HPDE6-E6E7 (cell line): ENCODE measurements at regions not wholly inside any gene's neighbourhood (a gene's known extent, or its start where the extent isn't known, plus 50 kb on each side); places are given as distances from the start of the nearest gene placed in this dataset.
A peak's percentile ranks its signal among the peaks of the same experiment; 100 is the strongest.
"Not testable (repeated sequence)": the region's sequence is repeated elsewhere in the genome, so short reads cannot be mapped to it uniquely, and the experiment has no call there.

Experiments
- DNase-seq: peaks from one replicate; pipeline ENCODE4 v3.0.0; 2011; ENCODE audit warnings: missing footprints; ENCODE audit errors: extremely low spot score

- DNase-seq: not testable (repeated sequence)
Measured at GRCh38 chr17:20903549-20903948, 139.3 kb downstream of the USP22 start.

- DNase-seq: peak; percentile 90
Measured at GRCh38 chr17:20908313-20909267, 134.2 kb downstream of the USP22 start.

DNA sequence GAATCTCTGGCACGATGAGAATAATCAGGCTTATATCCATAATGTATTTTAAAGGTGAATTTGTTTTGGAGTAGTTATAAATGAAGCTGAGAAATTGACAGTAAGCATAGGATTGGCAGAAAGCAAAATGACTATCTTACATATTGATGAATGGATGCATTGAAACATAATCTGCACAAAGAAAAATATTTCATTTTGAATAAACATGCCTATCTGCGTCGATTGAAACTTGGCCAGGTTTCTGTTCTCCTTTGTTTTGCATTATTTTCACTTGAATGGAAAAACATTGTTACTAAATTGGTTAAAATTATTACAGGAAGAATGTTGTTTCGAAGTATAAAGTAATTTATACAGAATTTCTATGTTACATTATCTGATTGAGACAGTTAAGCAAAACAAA, 128.2 kb downstream of the USP22 start:
- DNase-seq: no peak

DNA sequence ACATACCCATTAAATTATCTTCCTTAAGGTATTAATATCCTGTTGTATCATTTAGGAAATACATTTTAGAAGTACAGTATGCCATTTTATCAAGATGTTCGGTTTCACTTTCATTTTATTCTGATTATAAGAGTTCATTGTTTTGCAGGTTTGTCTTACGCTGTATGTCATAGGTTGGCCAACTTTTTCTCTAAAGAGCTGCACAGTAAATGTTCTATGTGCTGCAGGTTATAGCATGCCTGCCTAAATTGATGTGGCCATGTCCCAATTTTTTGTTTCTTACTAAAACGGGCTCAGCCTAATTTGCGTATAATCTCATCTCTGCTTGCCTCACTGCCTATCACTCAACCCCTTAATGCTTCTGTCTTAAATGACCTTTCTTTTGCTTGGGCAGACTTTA, 126.4 kb downstream of the USP22 start:
- DNase-seq: no peak

DNA sequence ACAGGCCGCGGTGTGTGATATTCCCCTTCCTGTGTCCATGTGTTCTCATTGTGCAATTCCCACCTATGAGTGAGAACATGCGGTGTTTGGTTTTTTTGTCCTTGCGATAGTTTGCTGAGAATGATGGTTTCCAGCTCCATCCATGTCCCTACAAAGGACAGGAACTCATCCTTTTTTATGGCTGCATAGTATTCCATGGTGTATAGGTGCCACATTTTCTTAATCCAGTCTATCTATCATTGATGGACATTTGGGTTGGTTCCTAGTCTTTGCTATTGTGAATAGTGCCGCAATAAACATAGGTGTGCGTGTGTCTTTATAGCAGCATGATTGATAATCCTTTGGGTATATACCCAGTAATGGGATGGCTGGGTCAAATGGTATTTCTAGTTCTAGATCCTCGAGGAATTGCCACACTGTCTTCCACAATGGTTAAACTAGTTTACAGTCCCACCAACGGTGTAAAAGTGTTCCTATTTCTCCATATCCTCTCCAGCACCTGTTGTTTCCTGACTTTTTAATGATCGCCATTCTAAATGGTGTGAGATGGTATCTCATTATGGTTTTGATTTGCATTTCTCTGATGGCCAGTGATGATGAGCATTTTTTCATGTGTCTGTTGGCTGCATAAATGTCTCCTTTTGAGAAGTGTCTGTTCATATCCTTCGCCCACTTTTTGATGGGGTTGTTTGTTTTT, 125.1 kb downstream of the USP22 start:
- DNase-seq: not testable (repeated sequence)

- no peak for DNase-seq
Measured at GRCh38 chr17:20920095-20920814, 122.6 kb downstream of the USP22 start.

DNA sequence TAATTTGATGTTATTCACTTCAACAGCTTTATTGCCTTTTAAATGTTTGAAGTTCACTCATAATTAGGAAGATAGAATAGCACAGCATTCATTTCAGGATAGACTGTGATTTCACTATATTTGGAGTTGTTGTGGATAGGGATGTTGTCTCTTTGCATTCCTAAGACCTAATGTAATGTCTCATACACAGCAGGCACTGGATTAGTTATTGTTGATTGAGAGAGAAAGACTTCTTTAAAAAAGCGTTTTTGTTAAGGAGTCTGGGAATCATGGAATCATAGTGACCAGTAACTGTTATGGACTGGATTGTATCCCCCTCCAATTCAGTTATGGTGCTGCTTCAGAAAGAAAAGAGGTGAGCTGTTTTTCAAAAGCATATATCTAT, 122.0 kb downstream of the USP22 start:
- no peak for DNase-seq

- DNase-seq: peak; percentile 14
Measured at GRCh38 chr17:20922128-20922670, 120.6 kb downstream of the USP22 start.

- DNase-seq: no peak
Measured at GRCh38 chr17:20924306-20924705, 118.5 kb downstream of the USP22 start.

DNA sequence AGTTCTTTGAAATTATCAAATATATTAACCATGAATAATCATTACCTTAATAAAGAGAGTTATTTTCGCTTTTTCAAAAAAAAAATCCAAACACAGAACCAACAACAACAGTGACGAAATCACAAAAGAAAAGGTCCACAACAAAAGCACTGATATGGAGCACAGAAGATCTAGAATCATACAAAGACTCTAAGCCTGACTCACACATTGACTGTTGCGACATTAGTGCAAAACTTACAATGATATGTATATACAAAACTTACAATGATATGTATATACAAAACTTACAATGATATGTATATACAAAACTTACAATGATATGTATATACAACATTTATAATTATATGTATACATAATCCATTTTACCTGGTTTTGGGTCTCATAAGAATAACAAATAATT, 117.7 kb downstream of the USP22 start:
- DNase-seq: no peak

- DNase-seq: no peak
Measured at GRCh38 chr17:20925954-20926353, 116.9 kb downstream of the USP22 start.

DNA sequence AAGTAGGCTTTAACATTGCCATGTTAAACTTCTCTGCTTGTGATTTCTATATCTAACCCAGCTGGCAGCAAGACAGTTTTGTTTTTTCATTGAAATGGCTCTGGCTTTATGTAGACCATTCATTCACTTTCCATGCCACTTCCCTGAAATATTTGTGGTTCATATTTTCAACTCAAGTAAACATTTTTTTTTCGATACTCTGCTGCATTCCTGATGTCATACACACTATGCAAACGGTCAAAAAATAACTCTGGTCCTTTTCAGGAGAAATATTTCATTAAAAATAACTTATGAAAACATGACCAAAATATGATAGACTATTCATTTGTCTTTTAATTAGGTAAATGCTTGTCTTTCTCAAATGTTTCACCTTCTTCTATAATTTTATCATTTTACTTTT, 116.3 kb downstream of the USP22 start:
- no peak for DNase-seq

- no peak for DNase-seq
Measured at GRCh38 chr17:20927308-20927977, 115.4 kb downstream of the USP22 start.

DNA sequence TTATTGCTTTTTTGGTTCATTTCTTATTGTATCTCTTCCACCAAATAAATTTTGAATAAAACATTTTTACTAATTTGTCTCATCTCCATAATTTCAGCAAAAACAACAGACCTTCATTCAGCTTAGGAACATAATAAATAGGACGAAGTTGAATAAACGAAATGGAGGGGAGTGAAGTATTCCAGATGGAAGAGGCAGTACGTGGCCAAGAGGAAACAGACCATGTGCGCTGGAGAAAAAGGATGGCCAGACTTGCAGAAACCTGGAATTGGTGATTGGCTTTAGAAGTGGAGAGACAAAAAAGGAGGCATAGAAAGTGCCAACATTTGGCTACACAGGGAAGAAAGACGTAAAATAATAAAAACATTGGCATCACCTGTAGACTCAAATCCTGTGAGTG, 113.5 kb downstream of the USP22 start:
- no peak for DNase-seq

DNA sequence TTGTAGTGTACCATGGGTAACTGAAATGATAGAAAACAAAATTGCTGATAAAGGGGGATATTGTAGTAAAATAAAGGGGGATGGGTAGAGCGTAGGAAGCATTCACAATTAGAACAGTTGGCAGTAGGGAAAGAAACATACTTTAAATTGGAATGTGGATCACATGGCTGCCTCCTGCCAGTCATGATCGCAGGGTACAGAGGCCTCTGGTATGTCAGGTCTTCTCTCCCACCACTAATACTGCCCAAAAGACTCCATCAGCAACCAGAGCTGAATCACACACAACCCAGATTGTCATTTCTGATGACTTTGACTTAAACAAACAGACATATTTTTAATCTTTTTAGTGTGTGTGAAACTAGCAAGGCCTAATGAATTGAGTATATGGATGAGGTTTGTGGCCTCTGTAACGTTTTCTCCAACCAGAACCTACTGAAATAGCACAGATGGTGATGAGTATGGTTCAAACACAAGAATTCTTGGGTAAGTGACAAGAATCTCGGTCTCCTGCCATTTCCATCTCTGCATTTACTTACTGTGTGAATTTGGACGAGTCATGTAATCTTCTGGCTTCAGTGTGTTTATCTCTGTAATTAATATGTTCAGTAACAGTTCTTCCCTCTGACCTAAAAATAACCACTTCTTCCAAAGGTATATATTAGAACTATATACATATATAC, 112.6 kb downstream of the USP22 start:
- no peak for DNase-seq

GRCh38 chr17:20933040-20933439, 109.8 kb downstream of the USP22 start:
- DNase-seq: not testable (repeated sequence)

GRCh38 chr17:20934288-20934687, 108.5 kb downstream of the USP22 start:
- DNase-seq: no peak

- DNase-seq: peak; percentile 21
Measured at GRCh38 chr17:20935740-20936139, 107.1 kb downstream of the USP22 start.

DNA sequence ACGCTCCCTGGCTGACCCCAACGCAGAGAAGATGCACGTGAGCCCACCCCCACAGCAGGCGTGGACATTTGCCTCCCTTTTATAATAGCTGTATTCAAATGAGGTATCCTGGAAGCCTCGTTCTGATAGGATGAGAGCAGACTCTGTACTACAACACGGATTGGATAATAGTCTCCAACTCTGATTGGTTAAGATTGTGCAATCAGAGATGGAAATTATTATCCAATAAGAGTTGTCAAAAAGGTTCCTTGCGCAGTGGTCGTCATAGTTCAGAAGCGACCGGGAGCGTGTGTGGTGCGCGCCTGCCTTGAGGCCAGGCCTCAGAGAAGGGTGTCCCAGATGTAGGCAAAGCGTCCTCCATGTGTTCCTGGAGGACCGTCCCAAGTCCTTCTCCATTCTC, 104.6 kb downstream of the USP22 start:
- DNase-seq: no peak

- DNase-seq: no peak
Measured at GRCh38 chr17:20938988-20939615, 103.7 kb downstream of the USP22 start.
